ENCODE measurements at regions not wholly inside any gene's neighbourhood (a gene's known extent, or its start where the extent isn't known, plus 50 kb on each side); places are given as distances from the start of the nearest gene placed in this dataset.

GRCh38 chr15:98505611-98506031 lies 142.7 kb upstream of the IGF1R start:
- intact Hi-C loops (cut with micrococcal nuclease) = no loop called here
- Histone ChIP-seq H3F3A (ENCODE audit: low read length, unreplicated experiment) (no peaks in the 10 kb centered on the region), H3K27ac (ENCODE audit: low read length) (no peak overlapping the region), H3K36me3 (ENCODE audit: low read depth, low read length) (no peaks in the 10 kb centered on the region), H3K4me3 (ENCODE audit: low read length) (no peak overlapping the region), H3K9ac (ENCODE audit: low read length) (no peak overlapping the region), H3K27me3 (ENCODE audit: low read length) (peaks cover 72% of the 10 kb centered on the region), H3K4me1 (ENCODE audit: insufficient read depth, low read length) (no peaks in the 10 kb centered on the region), H2AFZ (ENCODE audit: low read length) (no peak overlapping the region), H3K9me3 (ENCODE audit: low read length) (no peaks in the 10 kb centered on the region), H3K4me2 (ENCODE audit: low read length) (no peak overlapping the region), H4K20me1 (ENCODE audit: low read length) (no peaks in the 10 kb centered on the region), H3K79me2 (ENCODE audit: low read length) (no peaks in the 10 kb centered on the region), H3K9me2 (replicated peaks; ENCODE audit: low read length) (no peaks in the 10 kb centered on the region)
- no TSS peak for BruUV-seq (replicated peaks)
- ATAC-seq (no peak), DNase-seq (no peak)
- no peak for TF ChIP-seq EZH2 (IDR thresholded peaks at IDR 0.05; ENCODE audit: low read length, unreplicated experiment)
- CTCF ChIA-PET = no interaction called here
- POLR2A ChIA-PET (ENCODE audit: unreplicated experiment) = no interaction called here

GRCh38 chr15:98506172-98506571 lies 142.2 kb upstream of the IGF1R start:
- no peak for ATAC-seq
- H3K9me2 ChIP-seq (replicated peaks; ENCODE audit: low read length) = no peaks in the 10 kb centered on the region
- H3K9ac ChIP-seq (ENCODE audit: low read length) = no peak overlapping the region
- ChIA-PET CTCF (no interaction called here), POLR2A (ENCODE audit: unreplicated experiment) (no interaction called here)
- no peaks in the 10 kb centered on the region for H3F3A ChIP-seq (ENCODE audit: low read length, unreplicated experiment)
- no peak for TF ChIP-seq CTCF (conservative IDR thresholded peaks at IDR 0.05; ENCODE audit: low read depth, low read length)
- TF ChIP-seq EZH2 (IDR thresholded peaks at IDR 0.05; ENCODE audit: low read length, unreplicated experiment) = no peak
- TF ChIP-seq EZH2phosphoT487 (IDR thresholded peaks at IDR 0.05; ENCODE audit: borderline replicate concordance, low read length) = no peak
- BruUV-seq (replicated peaks) = no TSS peak
- no peaks in the 10 kb centered on the region for H3K9me3 ChIP-seq (ENCODE audit: low read length)
- no peak overlapping the region for H3K27ac ChIP-seq (ENCODE audit: low read length)
- H3K27me3 ChIP-seq (ENCODE audit: low read length) = peaks cover 72% of the 10 kb centered on the region
- H4K20me1 ChIP-seq (ENCODE audit: low read length) = no peaks in the 10 kb centered on the region
- no peak overlapping the region for H3K4me2 ChIP-seq (ENCODE audit: low read length)
- no peaks in the 10 kb centered on the region for H3K79me2 ChIP-seq (ENCODE audit: low read length)
- no peaks in the 10 kb centered on the region for H3K4me1 ChIP-seq (ENCODE audit: insufficient read depth, low read length)
- no peak overlapping the region for H2AFZ ChIP-seq (ENCODE audit: low read length)
- no peak for DNase-seq
- intact Hi-C loops (cut with micrococcal nuclease) = no loop called here
- H3K4me3 ChIP-seq (ENCODE audit: low read length) = no peak overlapping the region
- no peaks in the 10 kb centered on the region for H3K36me3 ChIP-seq (ENCODE audit: low read depth, low read length)

- ATAC-seq = no peak
- CTCF ChIA-PET = no interaction called here
- no peak overlapping the region for H3K9ac ChIP-seq (ENCODE audit: low read length)
These were observed 141.6 kb upstream of the IGF1R start for GRCh38 chr15:98506711-98507110.

More at GRCh38 chr15:98506711-98507110, 141.6 kb upstream of the IGF1R start:
- no peaks in the 10 kb centered on the region for H3K9me2 ChIP-seq (replicated peaks; ENCODE audit: low read length)
- no peak overlapping the region for H2AFZ ChIP-seq (ENCODE audit: low read length)
- no peaks in the 10 kb centered on the region for H3K4me1 ChIP-seq (ENCODE audit: insufficient read depth, low read length)
- H3K36me3 ChIP-seq (ENCODE audit: low read depth, low read length) = no peaks in the 10 kb centered on the region
- H3K79me2 ChIP-seq (ENCODE audit: low read length) = no peaks in the 10 kb centered on the region
- H3K4me2 ChIP-seq (ENCODE audit: low read length) = no peak overlapping the region
- no peaks in the 10 kb centered on the region for H3F3A ChIP-seq (ENCODE audit: low read length, unreplicated experiment)
- no peak overlapping the region for H3K4me3 ChIP-seq (ENCODE audit: low read length)
- H4K20me1 ChIP-seq (ENCODE audit: low read length) = no peaks in the 10 kb centered on the region
- H3K27me3 ChIP-seq (ENCODE audit: low read length) = peaks cover 67% of the 10 kb centered on the region
- no peak overlapping the region for H3K27ac ChIP-seq (ENCODE audit: low read length)
- POLR2A ChIA-PET (ENCODE audit: unreplicated experiment) = no interaction called here
- intact Hi-C loops (cut with micrococcal nuclease) = no loop called here
- BruUV-seq (replicated peaks) = no TSS peak
- no peaks in the 10 kb centered on the region for H3K9me3 ChIP-seq (ENCODE audit: low read length)
- no peak for DNase-seq
- TF ChIP-seq CTCF (conservative IDR thresholded peaks at IDR 0.05; ENCODE audit: low read depth, low read length) = no peak
- no peak for TF ChIP-seq EZH2phosphoT487 (IDR thresholded peaks at IDR 0.05; ENCODE audit: borderline replicate concordance, low read length)
- TF ChIP-seq EZH2 (IDR thresholded peaks at IDR 0.05; ENCODE audit: low read length, unreplicated experiment) = no peak
